ENCODE measurements at regions not wholly inside any gene's neighbourhood (a gene's known extent, or its start where the extent isn't known, plus 50 kb on each side); places are given as distances from the start of the nearest gene placed in this dataset.

- no peaks in the 10 kb centered on the region for H3K27me3 ChIP-seq (ENCODE audit: insufficient read depth, low read length)
- no peak for DNase-seq (ENCODE audit: insufficient read length, low spot score, missing footprints)
- no peaks in the 10 kb centered on the region for H3K36me3 ChIP-seq (ENCODE audit: insufficient read depth, low read length)
- H3K4me3 ChIP-seq (ENCODE audit: insufficient read depth, low read length), result no peak overlapping the region
- no peaks in the 10 kb centered on the region for H3K4me1 ChIP-seq (ENCODE audit: insufficient read depth, low read length)
- H3K9me3 ChIP-seq (ENCODE audit: low read depth, low read length), result no peaks in the 10 kb centered on the region
- no peak overlapping the region for H2AFZ ChIP-seq (ENCODE audit: low read length)
- H4K20me1 ChIP-seq (ENCODE audit: insufficient read depth, low read length), result no peaks in the 10 kb centered on the region
- no peak overlapping the region for H3K27ac ChIP-seq (ENCODE audit: low read depth, low read length)
- no peaks in the 10 kb centered on the region for H3K79me2 ChIP-seq (ENCODE audit: insufficient read depth, low read length)
- TF ChIP-seq CTCF (IDR thresholded peaks at IDR 0.05; ENCODE audit: extremely low read depth, low read depth, low read length), result no peak
- no peak overlapping the region for H3K4me2 ChIP-seq (ENCODE audit: insufficient read depth, low read length)
These were observed 180.9 kb downstream of the EXOC5 start for GRCh38 chr14:57087841-57088240.

GRCh38 chr14:57086271-57087162 is 182.2 kb downstream of the EXOC5 start:
- Histone ChIP-seq H2AFZ (ENCODE audit: low read length) (no peak overlapping the region), H3K4me3 (ENCODE audit: insufficient read depth, low read length) (no peak overlapping the region), H4K20me1 (ENCODE audit: insufficient read depth, low read length) (no peaks in the 10 kb centered on the region), H3K79me2 (ENCODE audit: insufficient read depth, low read length) (no peaks in the 10 kb centered on the region), H3K4me2 (ENCODE audit: insufficient read depth, low read length) (no peak overlapping the region), H3K36me3 (ENCODE audit: insufficient read depth, low read length) (no peaks in the 10 kb centered on the region), H3K4me1 (ENCODE audit: insufficient read depth, low read length) (no peaks in the 10 kb centered on the region), H3K9me3 (ENCODE audit: low read depth, low read length) (no peaks in the 10 kb centered on the region), H3K27me3 (ENCODE audit: insufficient read depth, low read length) (no peaks in the 10 kb centered on the region), H3K27ac (ENCODE audit: low read depth, low read length) (no peak overlapping the region)
- DNase-seq (ENCODE audit: insufficient read length, low spot score, missing footprints), result no peak
- no peak for TF ChIP-seq CTCF (IDR thresholded peaks at IDR 0.05; ENCODE audit: extremely low read depth, low read depth, low read length)

- Histone ChIP-seq H3K27ac (ENCODE audit: low read depth, low read length) (no peak overlapping the region), H3K27me3 (ENCODE audit: insufficient read depth, low read length) (no peaks in the 10 kb centered on the region), H3K36me3 (ENCODE audit: insufficient read depth, low read length) (no peaks in the 10 kb centered on the region), H3K79me2 (ENCODE audit: insufficient read depth, low read length) (no peaks in the 10 kb centered on the region), H4K20me1 (ENCODE audit: insufficient read depth, low read length) (no peaks in the 10 kb centered on the region), H3K4me3 (ENCODE audit: insufficient read depth, low read length) (no peak overlapping the region), H3K4me1 (ENCODE audit: insufficient read depth, low read length) (no peaks in the 10 kb centered on the region), H3K4me2 (ENCODE audit: insufficient read depth, low read length) (no peak overlapping the region), H3K9me3 (ENCODE audit: low read depth, low read length) (no peaks in the 10 kb centered on the region), H2AFZ (ENCODE audit: low read length) (no peak overlapping the region)
- no peak for TF ChIP-seq CTCF (IDR thresholded peaks at IDR 0.05; ENCODE audit: extremely low read depth, low read depth, low read length)
- DNase-seq (ENCODE audit: insufficient read length, low spot score, missing footprints), result no peak
These were observed 182.9 kb downstream of the EXOC5 start for GRCh38 chr14:57085801-57086200.

DNA sequence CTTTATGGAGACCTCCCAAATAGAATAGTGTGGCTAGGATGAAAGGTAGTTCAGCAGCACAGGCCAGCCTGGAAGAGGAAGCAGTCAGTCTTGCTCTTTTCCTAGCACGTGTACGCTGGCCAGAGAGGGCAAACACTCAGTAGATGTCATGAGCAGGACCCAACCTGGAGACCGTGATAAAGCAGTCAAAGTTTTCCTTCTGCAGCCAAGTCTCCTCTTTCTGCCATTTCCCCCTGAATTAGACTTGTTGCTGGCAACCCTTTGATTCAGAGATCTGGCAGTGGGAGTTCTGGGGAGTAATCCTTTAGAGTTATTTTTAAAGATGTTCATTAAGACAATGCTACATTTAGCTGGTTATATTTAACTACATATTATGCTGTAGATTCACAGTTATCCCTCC is 183.7 kb downstream of the EXOC5 start:
- Histone ChIP-seq H3K27me3 (ENCODE audit: insufficient read depth, low read length) (no peaks in the 10 kb centered on the region), H3K4me1 (ENCODE audit: insufficient read depth, low read length) (no peaks in the 10 kb centered on the region), H3K4me3 (ENCODE audit: insufficient read depth, low read length) (no peak overlapping the region), H3K27ac (ENCODE audit: low read depth, low read length) (no peak overlapping the region), H2AFZ (ENCODE audit: low read length) (no peak overlapping the region), H3K4me2 (ENCODE audit: insufficient read depth, low read length) (no peak overlapping the region), H3K79me2 (ENCODE audit: insufficient read depth, low read length) (no peaks in the 10 kb centered on the region), H4K20me1 (ENCODE audit: insufficient read depth, low read length) (no peaks in the 10 kb centered on the region), H3K36me3 (ENCODE audit: insufficient read depth, low read length) (no peaks in the 10 kb centered on the region), H3K9me3 (ENCODE audit: low read depth, low read length) (no peaks in the 10 kb centered on the region)
- TF ChIP-seq CTCF (IDR thresholded peaks at IDR 0.05; ENCODE audit: extremely low read depth, low read depth, low read length), result no peak
- no peak for DNase-seq (ENCODE audit: insufficient read length, low spot score, missing footprints)

Measured in osteoblast (primary cell).